HEK293 (cell line): ENCODE measurements at regions not wholly inside any gene's neighbourhood (a gene's known extent, or its start where the extent isn't known, plus 50 kb on each side); places are given as distances from the start of the nearest gene placed in this dataset.

ENCODE experiments used
- CTCF ChIA-PET: fragments of 350-600 bp; formaldehyde crosslinking; extraction: SDS; loops from one replicate; lab custom pipeline; 2021; ENCODE audit warnings: antibody characterized with exemption; lab: Yijun Ruan, JAX
- POLR2A ChIA-PET: fragments of 300-600 bp; formaldehyde crosslinking; extraction: SDS; loops from one replicate; lab custom pipeline; 2020; ENCODE audit warnings: antibody characterized with exemption, inconsistent platforms; lab: Yijun Ruan, JAX
- H3K27ac ChIP-seq: fragments of 200-500 bp; sonication (Bioruptor generic); 2 replicates; pipeline ENCODE4 v1.5.1; 2014; ENCODE audit warnings: low read depth, low read length, control low read depth, inconsistent platforms; ENCODE audit errors: extremely low read depth
- H3K36me3 ChIP-seq, 2 experiments: fragments of 200-500 bp in 1 of 2; sonication (Bioruptor generic) in 1 of 2; 1 replicate in 1 of 2; 2 replicates in 1 of 2; pipeline ENCODE4 v1.5.1; 2014 to 2017; ENCODE audit warnings: inconsistent platforms in 2 of 2, low read length in 2 of 2; ENCODE audit not compliant: control insufficient read depth in 2 of 2, insufficient read depth in 1 of 2
- H3K4me1 ChIP-seq: fragments of 200-500 bp; sonication (Bioruptor generic); 2 replicates; pipeline ENCODE4 v1.5.1; 2014; ENCODE audit warnings: mild to moderate bottlenecking, low read length, inconsistent platforms; ENCODE audit not compliant: control insufficient read depth, insufficient read depth
- H3K4me3 ChIP-seq: 2 replicates; pipeline ENCODE4 v1.5.1; 2011; ENCODE audit warnings: low read depth, mild to moderate bottlenecking, control low read depth, low read length, moderate library complexity
- H3K9me3 ChIP-seq: fragments of 200-500 bp; sonication (Bioruptor generic); 2 replicates; pipeline ENCODE4 v1.5.1; 2014; ENCODE audit warnings: low read depth, low read length, inconsistent platforms; ENCODE audit not compliant: control insufficient read depth, insufficient read depth
- OSR2 ChIP-seq: fragments of 450-650 bp; formaldehyde crosslinking; IDR thresholded peaks from 2 replicates; pipeline ENCODE4 v1.5.1; 2016; ENCODE audit warnings: missing biosample characterization, missing genetic modification characterization
- RBAK ChIP-seq: fragments of 450-650 bp; formaldehyde crosslinking; IDR thresholded peaks from 2 replicates; pipeline ENCODE4 v1.5.1; 2016; ENCODE audit warnings: missing biosample characterization, missing genetic modification characterization
- SETDB1 ChIP-seq: IDR thresholded peaks from one replicate; pipeline ENCODE4 v1.6.1; 2017; ENCODE audit warnings: mild to moderate bottlenecking, low read length, moderate library complexity, mixed read lengths; ENCODE audit not compliant: insufficient read length
- SP2 ChIP-seq: fragments of 450-650 bp; formaldehyde crosslinking; IDR thresholded peaks from 2 replicates; pipeline ENCODE4 v1.5.1; 2016; ENCODE audit warnings: missing biosample characterization, missing genetic modification characterization
- SP3 ChIP-seq: fragments of 450-650 bp; formaldehyde crosslinking; IDR thresholded peaks from 2 replicates; pipeline ENCODE4 v1.5.1; 2016; ENCODE audit warnings: missing biosample characterization, missing genetic modification characterization
- WT1 ChIP-seq: fragments of 450-650 bp; formaldehyde crosslinking; IDR thresholded peaks from 2 replicates; pipeline ENCODE4 v1.5.1; 2016; ENCODE audit warnings: missing biosample characterization, missing genetic modification characterization
- ZBTB26 ChIP-seq: fragments of 450-650 bp; formaldehyde crosslinking; optimal IDR thresholded peaks from 2 replicates; pipeline ENCODE3; 2016; ENCODE audit warnings: missing biosample characterization, mild to moderate bottlenecking, missing genetic modification characterization
- ZBTB7A ChIP-seq: fragments of 450-650 bp; formaldehyde crosslinking; IDR thresholded peaks from 2 replicates; pipeline ENCODE4 v1.5.1; 2016; ENCODE audit warnings: low read depth, missing biosample characterization, missing genetic modification characterization
- ZNF184 ChIP-seq: fragments of 450-650 bp; IDR thresholded peaks from 2 replicates; pipeline ENCODE4 v1.5.1; 2018; ENCODE audit warnings: missing biosample characterization, mild to moderate bottlenecking, missing genetic modification characterization
- ZNF239 ChIP-seq: fragments of 450-650 bp; formaldehyde crosslinking; IDR thresholded peaks from 2 replicates; pipeline ENCODE4 v1.5.1; 2016; ENCODE audit warnings: missing biosample characterization, missing genetic modification characterization
- ZNF280C ChIP-seq: fragments of 450-650 bp; formaldehyde crosslinking; IDR thresholded peaks from 2 replicates; pipeline ENCODE4 v1.5.1; 2016; ENCODE audit warnings: missing biosample characterization, missing genetic modification characterization
- ZNF350 ChIP-seq: fragments of 450-650 bp; formaldehyde crosslinking; IDR thresholded peaks from 2 replicates; pipeline ENCODE4 v1.5.0; 2017; ENCODE audit warnings: missing biosample characterization, mild to moderate bottlenecking, missing genetic modification characterization
- ZNF426 ChIP-seq: fragments of 450-650 bp; formaldehyde crosslinking; IDR thresholded peaks from 2 replicates; pipeline ENCODE4 v1.5.1; 2017; ENCODE audit warnings: missing biosample characterization, missing genetic modification characterization, mild to moderate bottlenecking, inconsistent platforms, moderate library complexity
- ZNF473 ChIP-seq: fragments of 450-650 bp; formaldehyde crosslinking; IDR thresholded peaks from 2 replicates; pipeline ENCODE4 v1.5.1; 2017; ENCODE audit warnings: missing biosample characterization, missing genetic modification characterization
- ZNF560 ChIP-seq: fragments of 450-650 bp; formaldehyde crosslinking; IDR thresholded peaks from 2 replicates; pipeline ENCODE4 v1.5.1; 2017; ENCODE audit warnings: missing biosample characterization, missing genetic modification characterization, borderline replicate concordance
- ZNF571 ChIP-seq: fragments of 450-650 bp; formaldehyde crosslinking; IDR thresholded peaks from 2 replicates; pipeline ENCODE4 v1.5.0; 2017; ENCODE audit warnings: missing biosample characterization, missing genetic modification characterization
- ZNF585B ChIP-seq: fragments of 450-650 bp; formaldehyde crosslinking; IDR thresholded peaks from 2 replicates; pipeline ENCODE4 v1.5.1; 2016; ENCODE audit warnings: missing biosample characterization, missing genetic modification characterization
- ZNF610 ChIP-seq: fragments of 450-650 bp; formaldehyde crosslinking; IDR thresholded peaks from 2 replicates; pipeline ENCODE4 v1.5.1; 2016; ENCODE audit warnings: missing biosample characterization, missing genetic modification characterization, borderline replicate concordance
- ZNF704 ChIP-seq: fragments of 450-650 bp; formaldehyde crosslinking; IDR thresholded peaks from 2 replicates; pipeline ENCODE4 v1.5.1; 2016; ENCODE audit warnings: missing biosample characterization, missing genetic modification characterization
- ZNF747 ChIP-seq: fragments of 450-650 bp; formaldehyde crosslinking; IDR thresholded peaks from 2 replicates; pipeline ENCODE4 v1.5.1; 2016; ENCODE audit warnings: missing biosample characterization, missing genetic modification characterization
- ZSCAN5A ChIP-seq: fragments of 450-650 bp; formaldehyde crosslinking; IDR thresholded peaks from 2 replicates; pipeline ENCODE4 v1.5.1; 2016; ENCODE audit warnings: missing biosample characterization, missing genetic modification characterization

- no peak for TF ChIP-seq ZBTB7A (tag by site-specific recombination)
- no peak for TF ChIP-seq ZNF704 (tag by site-specific recombination)
- TF ChIP-seq ZNF426 (tag by site-specific recombination) = no peak
- no peak for TF ChIP-seq SP3 (tag by site-specific recombination)
- no peak for TF ChIP-seq ZNF585B (tag by site-specific recombination)
- TF ChIP-seq WT1 (tag by site-specific recombination) = no peak
- TF ChIP-seq, all 188 proteins: peak for 0
Measured at GRCh38 chr5:167783145-167783817, 508.2 kb upstream of the WWC1 start (continued).

- CTCF ChIA-PET = no interaction called here
Measured at GRCh38 chr5:167785106-167785505, 506.3 kb upstream of the WWC1 start.

GRCh38 chr5:167785901-167786300, 505.5 kb upstream of the WWC1 start:
- H3K4me1 ChIP-seq = no peaks in the 10 kb centered on the region
- no peaks in the 10 kb centered on the region for H3K9me3 ChIP-seq
- POLR2A ChIA-PET = no interaction called here
- no peak overlapping the region for H3K27ac ChIP-seq
- no peaks in the 10 kb centered on the region for H3K36me3 ChIP-seq
- no peak overlapping the region for H3K4me3 ChIP-seq
- CTCF ChIA-PET = interaction anchor here (0.6 kb wide), 1 partner anchor 17 kb away, joined by 4 read pairs; no protein-coding TSS in a partner anchor
- TF ChIP-seq ZBTB26 (tag by site-specific recombination) = no peak
- TF ChIP-seq SP2 = no peak

More at GRCh38 chr5:167785106-167785505, 506.3 kb upstream of the WWC1 start:
- no peak overlapping the region for H3K27ac ChIP-seq
- no peak for TF ChIP-seq ZNF473
- no peak for TF ChIP-seq SETDB1
- no peak for TF ChIP-seq OSR2
- TF ChIP-seq ZSCAN5A (tag by site-specific recombination) = no peak
- no peak for TF ChIP-seq ZNF610
- TF ChIP-seq ZNF184 (tag by site-specific recombination) = no peak
- TF ChIP-seq ZNF239 = no peak
- TF ChIP-seq ZNF747 (tag by site-specific recombination) = no peak
- TF ChIP-seq, all 188 proteins: peak for 0
- no peak overlapping the region for H3K4me3 ChIP-seq
- POLR2A ChIA-PET = no interaction called here
- no peaks in the 10 kb centered on the region for H3K4me1 ChIP-seq
- no peaks in the 10 kb centered on the region for H3K9me3 ChIP-seq
- no peaks in the 10 kb centered on the region for H3K36me3 ChIP-seq

- no peak for TF ChIP-seq ZNF560 (tag by site-specific recombination)
- no peak for TF ChIP-seq ZNF571 (tag by site-specific recombination)
- no peak for TF ChIP-seq RBAK (tag by site-specific recombination)
- TF ChIP-seq ZNF184 (tag by site-specific recombination) = no peak
- TF ChIP-seq ZNF350 (tag by site-specific recombination) = no peak
- TF ChIP-seq ZNF280C (tag by site-specific recombination) = no peak
- no peak for TF ChIP-seq ZNF426 (tag by site-specific recombination)
Measured at GRCh38 chr5:167786871-167787578, 504.4 kb upstream of the WWC1 start.

More at GRCh38 chr5:167786871-167787578, 504.4 kb upstream of the WWC1 start:
- Histone ChIP-seq H3K36me3 (no peaks in the 10 kb centered on the region), H3K27ac (no peak overlapping the region), H3K4me1 (no peaks in the 10 kb centered on the region), H3K4me3 (no peak overlapping the region), H3K9me3 (no peaks in the 10 kb centered on the region)
- POLR2A ChIA-PET = no interaction called here
- CTCF ChIA-PET = no interaction called here
